SK-N-MC (cell line): ENCODE measurements at regions not wholly inside any gene's neighbourhood (a gene's known extent, or its start where the extent isn't known, plus 50 kb on each side); places are given as distances from the start of the nearest gene placed in this dataset.

ENCODE experiments used
- DNase-seq: peaks from one replicate; pipeline ENCODE4 v3.0.0-alpha.2; 2011; ENCODE audit warnings: low read depth, low spot score
- H3K27ac ChIP-seq: fragments of 200-600 bp; sonication (generic); 2 replicates; pipeline ENCODE4 v1.5.1; 2016; ENCODE audit warnings: mixed run types
- H3K36me3 ChIP-seq: fragments of 200-600 bp; sonication (generic); 2 replicates; pipeline ENCODE4 v1.6.1; 2017; ENCODE audit warnings: antibody characterized with exemption, low read length, mixed read lengths; ENCODE audit not compliant: insufficient read depth
- H3K4me3 ChIP-seq: fragments of 200-600 bp; sonication (generic); 2 replicates; pipeline ENCODE4 v1.5.1; 2016
- H3K9ac ChIP-seq: fragments of 200-600 bp; sonication (generic); 2 replicates; pipeline ENCODE4 v1.8.0; 2017; ENCODE audit warnings: mixed run types, mixed read lengths; ENCODE audit not compliant: insufficient read length
- H3K9me3 ChIP-seq: fragments of 200-600 bp; sonication (generic); 2 replicates; pipeline ENCODE4 v1.6.1; 2017; ENCODE audit warnings: low read depth, mild to moderate bottlenecking, antibody characterized with exemption, low read length, moderate library complexity, mixed read lengths
- EZH2 ChIP-seq: fragments of 200-600 bp; sonication (generic); IDR thresholded peaks from one replicate; pipeline ENCODE4 v1.6.1; 2017; ENCODE audit warnings: antibody characterized with exemption
- FOXP2 ChIP-seq: optimal IDR thresholded peaks from 2 replicates; pipeline ENCODE3; 2011; ENCODE audit warnings: mild to moderate bottlenecking, moderate library complexity; ENCODE audit not compliant: insufficient read depth; ENCODE audit errors: extremely low read length, control extremely low read depth
- POLR2AphosphoS5 ChIP-seq: IDR thresholded peaks from 2 replicates; pipeline ENCODE4 v1.6.1; 2012; ENCODE audit warnings: mild to moderate bottlenecking, low read depth, low read length, borderline replicate concordance

DNA sequence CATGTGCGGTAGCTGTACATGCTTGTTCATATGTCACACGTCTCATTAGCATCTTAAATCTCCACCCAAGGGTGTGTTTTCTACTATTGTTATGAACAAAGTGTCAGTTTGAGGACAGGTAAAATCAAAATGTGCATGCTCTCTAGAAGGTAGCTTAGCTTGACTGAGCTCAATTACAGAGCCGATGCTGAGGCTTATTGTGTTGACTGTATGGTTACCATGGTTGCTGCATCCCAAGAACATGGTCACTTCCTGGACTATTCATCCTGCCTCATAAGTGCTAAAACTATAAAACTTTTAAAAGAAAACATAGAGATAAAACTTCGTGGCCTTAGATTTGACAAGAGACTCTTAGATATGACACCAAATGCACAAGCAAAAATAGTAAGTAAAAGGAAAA is 426.1 kb upstream of the CTNND2 start:
- no peaks in the 10 kb centered on the region for H3K36me3 ChIP-seq
- H3K9ac ChIP-seq, result no peak overlapping the region
- H3K27ac ChIP-seq, result no peak overlapping the region
- no peak for DNase-seq
- no peaks in the 10 kb centered on the region for H3K9me3 ChIP-seq
- TF ChIP-seq EZH2, result no peak
- TF ChIP-seq POLR2AphosphoS5, result no peak
- no peak for TF ChIP-seq FOXP2
- no peak overlapping the region for H3K4me3 ChIP-seq

DNA sequence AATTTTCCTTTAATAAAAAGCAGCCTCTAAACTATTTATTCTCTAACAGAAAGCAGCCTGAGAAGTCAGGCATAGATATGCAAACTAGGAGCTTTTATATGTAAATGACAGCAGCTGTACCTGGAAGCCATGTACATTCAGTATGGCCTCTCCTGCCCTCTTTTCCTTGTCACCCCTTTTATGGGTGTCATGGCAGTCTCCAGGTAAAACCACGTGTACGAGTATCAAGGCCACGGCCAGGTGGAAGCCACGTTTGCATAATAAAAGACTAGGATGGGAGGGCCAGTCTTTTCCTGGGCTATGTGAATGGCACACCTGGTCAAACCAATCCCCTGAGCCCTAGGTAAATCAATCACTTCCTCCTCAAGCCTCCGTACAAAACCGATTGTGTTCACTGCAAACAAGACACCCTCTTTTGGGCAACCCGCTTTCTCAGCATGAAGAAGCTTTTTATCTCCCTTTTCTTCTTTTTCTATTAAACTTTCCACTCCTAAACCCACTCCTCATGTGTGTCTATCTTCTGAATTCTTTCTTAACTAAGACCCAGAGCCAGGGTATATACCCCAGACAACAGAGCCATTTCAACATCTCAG is 419.5 kb upstream of the CTNND2 start:
- H3K36me3 ChIP-seq, result no peaks in the 10 kb centered on the region
- no peaks in the 10 kb centered on the region for H3K9me3 ChIP-seq
- no peak for DNase-seq
- H3K4me3 ChIP-seq, result no peak overlapping the region
- no peak overlapping the region for H3K9ac ChIP-seq
- no peak overlapping the region for H3K27ac ChIP-seq
- TF ChIP-seq FOXP2, result no peak
- no peak for TF ChIP-seq POLR2AphosphoS5
- no peak for TF ChIP-seq EZH2

DNA sequence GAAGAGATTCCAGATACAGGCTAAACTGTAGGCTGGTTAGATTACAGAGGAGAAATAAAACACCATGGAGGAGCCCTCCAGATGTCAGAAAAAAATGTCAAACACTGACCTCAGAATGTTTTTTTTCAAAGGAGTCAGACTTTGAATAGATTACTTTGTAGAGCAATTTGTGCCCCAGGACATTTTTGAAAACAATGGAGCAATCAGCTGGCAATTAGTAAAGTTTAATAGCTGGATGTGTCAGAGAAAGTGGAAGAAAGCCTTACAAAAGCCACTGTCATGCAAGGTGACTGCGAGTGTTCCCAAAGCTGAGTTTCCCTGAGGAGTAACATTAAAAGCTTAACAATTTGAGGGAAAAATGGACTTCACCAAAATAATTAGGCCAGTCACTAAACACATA is 417.8 kb upstream of the CTNND2 start:
- H3K4me3 ChIP-seq, result no peak overlapping the region
- H3K36me3 ChIP-seq, result no peaks in the 10 kb centered on the region
- no peaks in the 10 kb centered on the region for H3K9me3 ChIP-seq
- no peak for TF ChIP-seq EZH2
- TF ChIP-seq POLR2AphosphoS5, result no peak
- no peak for TF ChIP-seq FOXP2
- H3K9ac ChIP-seq, result no peak overlapping the region
- no peak overlapping the region for H3K27ac ChIP-seq
- DNase-seq, result no peak

DNA sequence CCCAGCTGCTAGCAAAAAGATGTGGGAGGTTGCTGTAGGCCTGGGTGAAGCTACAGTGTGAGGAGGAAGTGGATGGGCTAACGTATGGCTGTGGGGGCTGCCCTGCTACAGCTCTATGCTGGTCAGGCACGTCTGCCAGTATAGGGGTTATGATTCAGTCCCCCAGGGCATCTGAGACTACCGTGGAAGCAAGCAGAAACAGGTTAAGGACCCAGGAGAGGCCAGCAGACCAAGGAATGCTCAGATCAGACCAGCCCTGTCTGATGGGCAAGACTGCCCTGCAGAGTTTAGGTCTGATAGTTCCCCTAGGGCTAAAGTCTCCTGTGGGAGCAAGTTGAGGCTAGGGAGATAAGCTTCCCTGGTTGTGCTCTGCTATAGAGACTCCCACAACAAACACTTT is 416.1 kb upstream of the CTNND2 start:
- Histone ChIP-seq H3K27ac (no peak overlapping the region), H3K36me3 (no peaks in the 10 kb centered on the region), H3K4me3 (no peak overlapping the region), H3K9ac (no peak overlapping the region), H3K9me3 (no peaks in the 10 kb centered on the region)
- DNase-seq, result no peak
- TF ChIP-seq POLR2AphosphoS5, result no peak
- no peak for TF ChIP-seq EZH2
- no peak for TF ChIP-seq FOXP2

DNA sequence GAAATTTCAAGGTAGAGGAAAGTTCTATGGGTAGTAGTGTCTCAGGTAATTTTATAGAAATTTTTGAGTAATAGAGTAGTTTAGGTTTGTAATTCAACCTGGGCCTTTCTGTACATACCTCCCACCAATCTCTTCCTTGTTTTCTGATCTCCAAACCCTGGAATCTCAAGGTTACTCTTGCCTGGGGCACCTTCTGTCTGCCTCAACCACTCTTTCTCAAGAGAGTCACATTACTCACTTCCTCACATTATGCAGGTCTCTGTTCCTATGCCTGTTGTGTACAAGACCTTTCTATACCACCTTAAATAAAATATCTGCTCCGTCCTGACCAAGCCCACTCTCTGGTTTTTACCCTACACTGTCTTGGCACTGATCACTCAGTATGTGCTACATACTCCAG is 412.6 kb upstream of the CTNND2 start:
- no peak for DNase-seq
- TF ChIP-seq EZH2 (no peak), POLR2AphosphoS5 (no peak), FOXP2 (no peak)
- Histone ChIP-seq H3K36me3 (no peaks in the 10 kb centered on the region), H3K27ac (no peak overlapping the region), H3K4me3 (no peak overlapping the region), H3K9me3 (no peaks in the 10 kb centered on the region), H3K9ac (no peak overlapping the region)

- Histone ChIP-seq H3K9ac (no peak overlapping the region), H3K4me3 (no peak overlapping the region), H3K9me3 (no peaks in the 10 kb centered on the region), H3K36me3 (no peaks in the 10 kb centered on the region), H3K27ac (no peak overlapping the region)
- TF ChIP-seq FOXP2 (no peak), EZH2 (no peak), POLR2AphosphoS5 (no peak)
- DNase-seq, result no peak
Observed at GRCh38 chr5:12315461-12315860, 411.2 kb upstream of the CTNND2 start.

GRCh38 chr5:12313602-12314001 is 409.4 kb upstream of the CTNND2 start:
- TF ChIP-seq FOXP2 (no peak), EZH2 (no peak), POLR2AphosphoS5 (no peak)
- Histone ChIP-seq H3K36me3 (no peaks in the 10 kb centered on the region), H3K27ac (no peak overlapping the region), H3K9me3 (no peaks in the 10 kb centered on the region), H3K9ac (no peak overlapping the region), H3K4me3 (no peak overlapping the region)
- DNase-seq, result no peak

GRCh38 chr5:12312343-12312742 is 408.1 kb upstream of the CTNND2 start:
- no peak for TF ChIP-seq FOXP2
- TF ChIP-seq EZH2, result no peak
- no peak for TF ChIP-seq POLR2AphosphoS5
- no peaks in the 10 kb centered on the region for H3K36me3 ChIP-seq
- no peak overlapping the region for H3K9ac ChIP-seq
- H3K27ac ChIP-seq, result no peak overlapping the region
- H3K4me3 ChIP-seq, result no peak overlapping the region
- DNase-seq, result no peak
- H3K9me3 ChIP-seq, result no peaks in the 10 kb centered on the region

GRCh38 chr5:12294151-12294550 is 389.9 kb upstream of the CTNND2 start:
- no peak for TF ChIP-seq POLR2AphosphoS5
- TF ChIP-seq FOXP2, result no peak
- TF ChIP-seq EZH2, result no peak
- no peak for DNase-seq
- Histone ChIP-seq H3K9ac (no peak overlapping the region), H3K9me3 (no peaks in the 10 kb centered on the region), H3K4me3 (no peak overlapping the region), H3K27ac (no peak overlapping the region), H3K36me3 (no peaks in the 10 kb centered on the region)
